NB4 (cell line): ENCODE measurements at regions not wholly inside any gene's neighbourhood (a gene's known extent, or its start where the extent isn't known, plus 50 kb on each side); places are given as distances from the start of the nearest gene placed in this dataset.
"Not testable (repeated sequence)": the region's sequence is repeated elsewhere in the genome, so short reads cannot be mapped to it uniquely, and the experiment has no call there.

Source experiments
- DNase-seq: peaks from one replicate; pipeline ENCODE4 v3.0.0; 2010; ENCODE audit warnings: low read depth
- H3K4me3 ChIP-seq: one replicate; pipeline ENCODE4 v1.5.1; 2011; ENCODE audit warnings: mild to moderate bottlenecking, low read depth, low read length, moderate library complexity
- CTCF ChIP-seq: IDR thresholded peaks from one replicate; pipeline ENCODE4 v1.5.1; 2012; ENCODE audit warnings: low read depth, low read length
- MAX ChIP-seq: IDR thresholded peaks from 2 replicates; pipeline ENCODE4 v1.6.1; 2011; ENCODE audit warnings: low read depth, low read length
- MYC ChIP-seq: IDR thresholded peaks from 2 replicates; pipeline ENCODE4 v1.6.1; 2011; ENCODE audit warnings: low read depth, low read length
- POLR2A ChIP-seq: IDR thresholded peaks from 2 replicates; pipeline ENCODE4 v1.6.1; 2011; ENCODE audit warnings: mild to moderate bottlenecking; ENCODE audit not compliant: insufficient read length; ENCODE audit errors: extremely low read depth

GRCh38 chr2:167817908-167818307 is 429.5 kb downstream of the STK39 start:
- no peak for TF ChIP-seq MAX
- no peak for TF ChIP-seq CTCF
- no peak for TF ChIP-seq MYC
- TF ChIP-seq POLR2A: no peak
- H3K4me3 ChIP-seq: no peak overlapping the region
- DNase-seq: no peak

- H3K4me3 ChIP-seq: no peak overlapping the region
- no peak for DNase-seq
- TF ChIP-seq MYC (no peak), MAX (no peak), POLR2A (no peak), CTCF (no peak)
These were observed 430.0 kb downstream of the STK39 start for GRCh38 chr2:167817422-167817821.

GRCh38 chr2:167816874-167817290 is 430.5 kb downstream of the STK39 start:
- DNase-seq: no peak
- H3K4me3 ChIP-seq: no peak overlapping the region
- no peak for TF ChIP-seq MYC
- no peak for TF ChIP-seq POLR2A
- no peak for TF ChIP-seq MAX
- TF ChIP-seq CTCF: no peak

- TF ChIP-seq POLR2A (no peak), MAX (no peak), CTCF (no peak), MYC (no peak)
- H3K4me3 ChIP-seq: no peak overlapping the region
- no peak for DNase-seq
These were observed 432.3 kb downstream of the STK39 start for GRCh38 chr2:167814881-167815718.

- DNase-seq, H3K4me3 ChIP-seq: not testable (repeated sequence)
These were observed 432.9 kb downstream of the STK39 start for GRCh38 chr2:167814482-167814880.

GRCh38 chr2:167809799-167810198 is 437.6 kb downstream of the STK39 start:
- DNase-seq, H3K4me3 ChIP-seq: not testable (repeated sequence)

GRCh38 chr2:167803449-167803988 is 443.9 kb downstream of the STK39 start:
- TF ChIP-seq MYC (no peak), CTCF (no peak), POLR2A (no peak), MAX (no peak)
- no peak overlapping the region for H3K4me3 ChIP-seq
- no peak for DNase-seq
